22Rv1 (cell line): ENCODE measurements at regions not wholly inside any gene's neighbourhood (a gene's known extent, or its start where the extent isn't known, plus 50 kb on each side); places are given as distances from the start of the nearest gene placed in this dataset.

Experiments
- CTCF ChIP-seq: fragments of 450-650 bp; IDR thresholded peaks from 2 replicates; pipeline ENCODE4 v1.5.1; 2017; ENCODE audit warnings: mild to moderate bottlenecking
- ZFX ChIP-seq: fragments of 450-650 bp; IDR thresholded peaks from 2 replicates; pipeline ENCODE4 v1.6.1; 2017; ENCODE audit warnings: antibody characterized with exemption, borderline replicate concordance

GRCh38 chr17:55846745-55847144 is 95.9 kb downstream of the PCTP start:
- TF ChIP-seq CTCF (no peak), ZFX (no peak)
